ENCODE measurements at regions not wholly inside any gene's neighbourhood (a gene's known extent, or its start where the extent isn't known, plus 50 kb on each side); places are given as distances from the start of the nearest gene placed in this dataset.

DNA sequence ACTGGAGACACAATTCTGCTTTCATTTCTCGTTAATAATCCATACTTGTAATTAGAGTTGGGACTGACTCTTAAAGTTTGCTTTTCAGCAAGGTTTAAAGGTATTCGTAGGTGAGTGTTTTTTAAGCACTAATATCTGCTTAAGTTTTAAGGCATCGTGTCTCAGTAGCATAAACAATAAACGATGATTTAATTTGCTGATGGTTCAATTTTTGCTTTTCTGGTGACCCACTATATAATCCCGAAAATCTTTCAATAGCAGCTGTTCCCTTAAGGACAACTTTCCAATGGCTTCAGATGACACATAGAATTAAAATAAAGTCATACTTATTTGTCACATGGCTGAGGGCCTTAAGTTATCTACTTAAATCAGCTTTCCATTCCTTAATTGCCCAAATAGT is 859.5 kb upstream of the SOX11 start:
- TF ChIP-seq, protein P1, sequence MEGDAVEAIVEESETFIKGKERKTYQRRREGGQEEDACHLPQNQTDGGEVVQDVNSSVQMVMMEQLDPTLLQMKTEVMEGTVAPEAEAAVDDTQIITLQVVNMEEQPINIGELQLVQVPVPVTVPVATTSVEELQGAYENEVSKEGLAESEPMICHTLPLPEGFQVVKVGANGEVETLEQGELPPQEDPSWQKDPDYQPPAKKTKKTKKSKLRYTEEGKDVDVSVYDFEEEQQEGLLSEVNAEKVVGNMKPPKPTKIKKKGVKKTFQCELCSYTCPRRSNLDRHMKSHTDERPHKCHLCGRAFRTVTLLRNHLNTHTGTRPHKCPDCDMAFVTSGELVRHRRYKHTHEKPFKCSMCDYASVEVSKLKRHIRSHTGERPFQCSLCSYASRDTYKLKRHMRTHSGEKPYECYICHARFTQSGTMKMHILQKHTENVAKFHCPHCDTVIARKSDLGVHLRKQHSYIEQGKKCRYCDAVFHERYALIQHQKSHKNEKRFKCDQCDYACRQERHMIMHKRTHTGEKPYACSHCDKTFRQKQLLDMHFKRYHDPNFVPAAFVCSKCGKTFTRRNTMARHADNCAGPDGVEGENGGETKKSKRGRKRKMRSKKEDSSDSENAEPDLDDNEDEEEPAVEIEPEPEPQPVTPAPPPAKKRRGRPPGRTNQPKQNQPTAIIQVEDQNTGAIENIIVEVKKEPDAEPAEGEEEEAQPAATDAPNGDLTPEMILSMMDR (IDR thresholded peaks at IDR 0.05; ENCODE audit: insufficient read depth, low read length, poor library complexity, severe bottlenecking) = no peak
- no peak for TF ChIP-seq EZH2phosphoT487 (conservative IDR thresholded peaks at IDR 0.05; ENCODE audit: low read length)
